ENCODE measurements at regions not wholly inside any gene's neighbourhood (a gene's known extent, or its start where the extent isn't known, plus 50 kb on each side); places are given as distances from the start of the nearest gene placed in this dataset.
A peak's percentile ranks its signal among the peaks of the same experiment; 100 is the strongest.

DNA sequence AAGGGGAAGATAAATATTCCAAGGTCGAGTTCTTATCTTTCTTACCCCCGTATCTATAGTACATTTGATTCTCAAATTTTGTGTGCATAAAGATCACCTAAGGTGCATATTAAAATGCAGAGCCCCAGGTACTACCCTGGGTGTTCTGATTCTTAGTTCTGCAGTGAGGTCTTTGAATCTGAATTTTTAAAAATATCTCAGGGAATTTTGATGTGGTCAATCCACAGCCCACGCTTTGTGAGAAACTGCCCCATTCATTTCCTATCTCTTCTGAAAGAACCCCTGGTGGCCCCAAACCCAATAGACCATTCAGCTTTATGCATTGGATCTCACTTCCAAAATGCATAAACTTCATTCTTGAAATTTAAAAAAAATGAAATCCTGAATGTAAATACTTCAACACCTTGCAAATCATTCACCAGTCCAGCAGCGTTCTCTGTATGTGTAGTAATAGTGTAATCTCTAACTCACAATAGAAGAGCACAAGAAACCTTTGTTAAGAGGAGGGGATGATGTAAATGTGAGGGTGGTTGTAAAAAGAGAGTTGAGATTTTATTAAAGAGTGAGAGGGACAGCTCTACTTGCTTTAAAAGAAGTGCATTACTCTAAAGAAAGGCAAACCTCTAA is 108.8 kb upstream of the ZP4 start:
- Histone ChIP-seq H4K20me1 (no peaks in the 10 kb centered on the region), H3K4me3 (no peak overlapping the region), H3K4me2 (no peak overlapping the region), H3K9me3 (0 out of 2 replicates have a peak, but pooled peaks cover 3% of the 10 kb centered on the region), H3K27ac (no peak overlapping the region), H3K36me3 (no peaks in the 10 kb centered on the region), H3K27me3 (no peaks in the 10 kb centered on the region), H3K4me1 (no peaks in the 10 kb centered on the region; the same call in 1 of the 2 replicates), H3K9ac (no peak overlapping the region)
- TF ChIP-seq Cebpa-rat (IDR thresholded peaks at IDR 0.05) = no peak

DNA sequence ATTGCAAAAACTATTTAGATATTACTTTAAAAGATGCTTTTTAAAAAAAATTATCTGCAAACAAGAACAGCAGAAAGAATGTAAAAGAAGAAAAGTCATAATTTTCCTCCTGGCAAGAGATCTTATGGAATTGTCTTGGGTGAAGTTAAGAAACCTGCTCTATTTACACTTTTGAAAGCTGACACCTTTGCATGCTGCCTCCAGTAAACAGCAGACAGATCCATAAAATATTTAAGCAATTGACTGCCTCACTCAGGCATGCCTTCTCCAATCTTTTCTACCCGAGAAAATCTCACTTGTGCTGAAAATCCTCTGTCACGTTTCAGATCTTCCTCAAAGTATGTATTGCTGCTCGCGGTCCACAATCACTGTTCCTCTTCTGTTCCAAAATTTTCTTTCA is 107.9 kb upstream of the ZP4 start:
- Histone ChIP-seq H3K4me3 (no peak overlapping the region), H4K20me1 (no peaks in the 10 kb centered on the region), H3K27ac (no peak overlapping the region), H3K4me2 (no peak overlapping the region), H3K4me1 (no peaks in the 10 kb centered on the region), H3K27me3 (no peaks in the 10 kb centered on the region), H3K9ac (no peak overlapping the region), H3K9me3 (0 out of 2 replicates have a peak, but pooled peaks cover 3% of the 10 kb centered on the region), H3K36me3 (no peaks in the 10 kb centered on the region)
- no peak for TF ChIP-seq Cebpa-rat (IDR thresholded peaks at IDR 0.05)

DNA sequence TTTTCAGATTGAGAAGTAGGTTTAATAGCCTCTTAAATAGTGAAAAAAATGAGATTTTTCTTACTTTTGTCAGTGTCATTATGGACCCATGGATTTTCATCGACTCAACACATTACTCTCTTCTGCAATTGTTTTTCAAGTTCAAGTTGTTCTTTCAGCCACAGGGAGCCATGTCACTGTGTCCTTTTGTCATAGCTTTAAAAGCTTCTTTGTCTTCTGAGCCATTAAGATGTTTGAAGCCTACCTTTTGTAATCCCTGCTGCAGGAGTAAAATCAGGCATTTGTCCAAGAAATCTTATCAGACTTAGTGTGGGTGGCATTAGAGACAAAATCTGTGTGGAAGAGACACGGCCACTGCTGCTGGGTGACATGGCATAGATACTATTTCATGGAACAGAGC is 92.8 kb upstream of the ZP4 start:
- H4K20me1 ChIP-seq = no peaks in the 10 kb centered on the region

DNA sequence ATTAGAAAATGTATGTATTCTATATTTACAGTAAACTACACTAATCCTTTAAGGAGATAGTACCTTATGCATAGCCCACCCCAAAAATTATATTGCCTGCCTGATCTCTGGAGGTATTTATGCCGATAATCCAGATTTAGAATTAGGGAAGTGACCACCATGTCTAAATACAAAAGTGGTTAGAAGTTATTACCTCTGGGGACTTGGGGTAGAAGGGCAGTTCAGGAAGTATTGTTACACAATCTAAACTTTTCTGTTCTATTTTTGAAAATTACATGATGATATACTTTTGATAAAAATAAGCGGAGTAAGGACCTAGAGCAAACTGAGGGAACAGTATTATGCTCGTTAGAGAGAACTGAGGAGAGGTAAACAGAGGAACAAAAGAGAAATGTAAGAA is 90.5 kb upstream of the ZP4 start:
- H3K36me3 ChIP-seq = no peaks in the 10 kb centered on the region
- no peaks in the 10 kb centered on the region for H3K27me3 ChIP-seq
- H3K9me3 ChIP-seq = no peaks in the 10 kb centered on the region

More for the DNA sequence above, 92.8 kb upstream of the ZP4 start:
- Histone ChIP-seq H3K4me2 (no peak overlapping the region), H3K9ac (no peak overlapping the region), H3K9me3 (no peaks in the 10 kb centered on the region), H3K36me3 (no peaks in the 10 kb centered on the region), H3K4me1 (peaks cover 24% of the 10 kb centered on the region), H3K27me3 (no peaks in the 10 kb centered on the region), H3K27ac (no peak overlapping the region), H3K4me3 (no peak overlapping the region)
- no peak for TF ChIP-seq Cebpa-rat (IDR thresholded peaks at IDR 0.05)

DNA sequence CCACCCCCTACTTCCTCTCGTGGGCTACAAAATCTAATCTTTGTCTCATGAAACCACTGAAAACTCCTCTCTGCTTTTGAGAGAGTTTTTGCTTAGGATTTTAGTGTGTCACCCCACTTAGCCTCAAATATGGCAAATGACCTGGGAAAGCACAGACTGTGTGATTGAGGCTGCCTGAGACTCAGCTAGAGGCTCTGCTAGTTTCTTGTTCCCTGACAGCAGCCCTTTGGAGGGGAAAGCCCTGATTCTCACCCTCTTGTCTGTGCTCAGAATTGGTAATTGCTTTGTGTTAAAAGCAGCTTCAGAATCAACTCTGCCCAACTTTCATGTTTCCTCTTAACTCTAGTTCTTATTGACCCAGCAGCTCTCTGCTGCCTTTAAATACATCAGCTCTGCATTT is 85.6 kb upstream of the ZP4 start:
- Histone ChIP-seq H3K9me3 (no peaks in the 10 kb centered on the region), H3K36me3 (no peaks in the 10 kb centered on the region), H3K4me3 (no peak overlapping the region)

More for the DNA sequence above, 90.5 kb upstream of the ZP4 start:
- Histone ChIP-seq H3K4me3 (peak overlapping the region; percentile 24), H3K27ac (peak overlapping the region; percentile 66), H3K4me2 (peak overlapping the region; percentile 74), H4K20me1 (no peaks in the 10 kb centered on the region), H3K9ac (no peak overlapping the region; the same call in 1 of the 2 replicates), H3K4me1 (peaks cover 24% of the 10 kb centered on the region)
- TF ChIP-seq Cebpa-rat (IDR thresholded peaks at IDR 0.05) = peak; percentile 21; the same call in 1 of the 2 replicates

DNA sequence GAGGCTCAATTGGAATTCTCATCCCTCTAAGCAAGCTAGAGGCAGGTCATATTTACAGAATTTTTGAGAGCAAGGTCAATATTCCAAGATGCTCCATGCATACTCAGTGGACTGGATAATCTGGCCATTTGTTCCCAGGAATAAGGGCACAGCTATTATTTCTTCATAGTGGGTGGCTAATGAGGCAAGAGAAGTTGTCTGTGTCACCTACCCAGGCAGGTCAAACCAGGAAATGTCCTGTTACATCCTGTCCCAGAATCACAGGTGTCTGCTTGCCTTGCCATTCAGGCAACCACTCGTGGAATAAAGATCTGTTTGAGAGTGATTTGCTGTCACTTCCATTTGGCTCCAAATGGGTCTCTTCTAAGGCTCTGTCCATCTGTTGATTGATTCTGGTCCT is 85.2 kb upstream of the ZP4 start:
- H3K4me3 ChIP-seq = no peak overlapping the region
- no peak overlapping the region for H3K9ac ChIP-seq
- no peak overlapping the region for H3K4me2 ChIP-seq
- no peaks in the 10 kb centered on the region for H3K9me3 ChIP-seq
- H3K27ac ChIP-seq = no peak overlapping the region
- no peak for TF ChIP-seq Cebpa-rat (IDR thresholded peaks at IDR 0.05)
- H3K4me1 ChIP-seq = peaks cover 28% of the 10 kb centered on the region
- no peaks in the 10 kb centered on the region for H4K20me1 ChIP-seq
- H3K27me3 ChIP-seq = no peaks in the 10 kb centered on the region
- H3K36me3 ChIP-seq = no peaks in the 10 kb centered on the region

More for the DNA sequence above, 85.6 kb upstream of the ZP4 start:
- Histone ChIP-seq H3K27me3 (no peaks in the 10 kb centered on the region), H3K27ac (no peak overlapping the region), H4K20me1 (no peaks in the 10 kb centered on the region), H3K9ac (no peak overlapping the region), H3K4me1 (peaks cover 28% of the 10 kb centered on the region), H3K4me2 (no peak overlapping the region)
- no peak for TF ChIP-seq Cebpa-rat (IDR thresholded peaks at IDR 0.05)

DNA sequence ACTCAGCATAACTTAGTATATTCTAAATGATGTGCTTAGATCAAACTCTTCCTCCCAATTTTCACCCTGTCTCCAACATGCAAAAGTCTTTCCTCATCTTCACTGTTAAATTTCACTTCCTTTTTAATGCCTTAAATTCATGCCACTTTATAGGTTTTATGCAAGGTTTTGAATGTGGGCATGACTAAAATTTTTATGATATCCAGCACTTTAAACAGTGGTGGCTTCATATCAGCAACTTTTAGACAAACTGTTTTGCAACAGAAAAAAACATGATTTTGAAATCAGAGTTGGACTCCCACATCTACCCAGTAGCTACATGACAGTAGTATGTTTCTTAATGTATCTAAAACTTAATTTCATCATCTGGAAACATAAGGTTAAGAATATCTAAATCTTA is 84.7 kb upstream of the ZP4 start:
- no peak overlapping the region for H3K27ac ChIP-seq
- no peaks in the 10 kb centered on the region for H3K36me3 ChIP-seq
- H3K4me2 ChIP-seq = no peak overlapping the region
- H3K27me3 ChIP-seq = no peaks in the 10 kb centered on the region
- H3K4me1 ChIP-seq = peaks cover 23% of the 10 kb centered on the region
- no peak overlapping the region for H3K4me3 ChIP-seq
- no peaks in the 10 kb centered on the region for H3K9me3 ChIP-seq
- no peak overlapping the region for H3K9ac ChIP-seq
- no peak for TF ChIP-seq Cebpa-rat (IDR thresholded peaks at IDR 0.05)
- no peaks in the 10 kb centered on the region for H4K20me1 ChIP-seq

DNA sequence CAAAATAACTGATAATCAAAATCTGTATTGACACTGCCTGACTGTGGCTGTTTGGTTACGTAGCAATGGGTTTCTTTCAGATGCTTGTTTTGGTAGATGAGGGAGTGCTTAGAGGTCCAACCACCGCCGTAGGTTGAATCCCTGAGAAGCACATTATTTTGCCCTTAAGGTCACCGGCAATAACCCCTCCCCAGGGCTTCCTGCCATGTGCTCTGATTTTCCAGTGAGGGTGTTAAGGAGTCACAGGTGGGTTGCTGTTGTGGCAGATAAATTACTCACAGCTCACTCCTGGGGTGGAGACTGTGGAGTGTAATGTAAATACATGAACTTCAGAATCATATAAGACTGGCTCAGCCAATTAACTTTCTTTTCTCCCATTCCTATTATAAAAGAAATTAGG is 81.5 kb upstream of the ZP4 start:
- H3K36me3 ChIP-seq = no peaks in the 10 kb centered on the region
- H3K9ac ChIP-seq = no peak overlapping the region
- no peak overlapping the region for H3K27ac ChIP-seq
- no peaks in the 10 kb centered on the region for H3K27me3 ChIP-seq
- H3K4me1 ChIP-seq = peaks cover 21% of the 10 kb centered on the region
- TF ChIP-seq Cebpa-rat (IDR thresholded peaks at IDR 0.05) = no peak
- H3K4me2 ChIP-seq = no peak overlapping the region
- H3K9me3 ChIP-seq = no peaks in the 10 kb centered on the region
- H4K20me1 ChIP-seq = no peaks in the 10 kb centered on the region
- H3K4me3 ChIP-seq = no peak overlapping the region

DNA sequence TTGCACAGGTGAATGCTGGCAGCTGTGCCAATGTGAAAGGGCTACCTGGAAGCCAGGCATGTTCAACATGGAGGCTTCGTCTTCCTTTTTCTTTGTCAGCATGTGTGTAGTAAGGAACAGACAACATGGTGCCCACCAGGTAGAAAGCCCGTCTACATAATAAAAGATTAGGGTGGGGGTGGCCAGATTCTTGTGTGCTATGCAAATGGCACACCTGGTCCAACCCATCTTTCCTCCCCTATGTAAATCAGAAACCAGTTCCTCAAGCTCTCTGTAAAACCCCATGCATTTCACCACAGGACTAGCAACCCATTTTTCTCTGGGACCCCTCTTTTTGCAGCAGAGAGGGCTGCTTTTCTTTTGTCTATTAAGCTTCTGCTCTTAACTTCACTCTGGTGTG is 72.3 kb upstream of the ZP4 start:
- H3K4me1 ChIP-seq = no peaks in the 10 kb centered on the region
- H3K27me3 ChIP-seq = no peaks in the 10 kb centered on the region
- H3K4me3 ChIP-seq = no peak overlapping the region
- H3K9ac ChIP-seq = no peak overlapping the region
- no peak overlapping the region for H3K4me2 ChIP-seq
- no peaks in the 10 kb centered on the region for H3K36me3 ChIP-seq
- H3K27ac ChIP-seq = no peak overlapping the region
- H3K9me3 ChIP-seq = no peaks in the 10 kb centered on the region
- no peaks in the 10 kb centered on the region for H4K20me1 ChIP-seq
- no peak for TF ChIP-seq Cebpa-rat (IDR thresholded peaks at IDR 0.05)

DNA sequence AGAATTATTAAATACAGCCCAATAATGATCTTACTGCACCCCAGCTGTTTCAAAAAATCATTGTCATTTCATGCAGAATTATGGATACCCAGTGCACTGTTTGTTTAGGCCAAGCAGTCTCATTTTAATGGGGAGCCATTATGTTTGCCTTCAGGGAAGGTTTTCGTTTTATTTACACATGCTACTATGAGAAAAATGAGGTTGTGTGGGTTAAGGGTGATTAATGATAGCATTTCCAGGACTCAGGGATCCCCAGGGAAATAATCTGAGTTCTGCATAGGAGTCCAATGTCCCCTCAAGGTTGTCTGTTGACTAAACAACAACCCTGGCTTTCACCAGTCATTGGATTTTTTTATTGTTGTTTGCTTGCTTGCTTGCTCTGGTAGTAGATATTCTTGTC is 71.0 kb upstream of the ZP4 start:
- Histone ChIP-seq H3K4me2 (no peak overlapping the region), H3K9ac (no peak overlapping the region), H3K36me3 (no peaks in the 10 kb centered on the region), H3K27ac (no peak overlapping the region), H4K20me1 (no peaks in the 10 kb centered on the region), H3K9me3 (no peaks in the 10 kb centered on the region), H3K4me1 (no peaks in the 10 kb centered on the region), H3K4me3 (no peak overlapping the region), H3K27me3 (no peaks in the 10 kb centered on the region)
- no peak for TF ChIP-seq Cebpa-rat (IDR thresholded peaks at IDR 0.05)

DNA sequence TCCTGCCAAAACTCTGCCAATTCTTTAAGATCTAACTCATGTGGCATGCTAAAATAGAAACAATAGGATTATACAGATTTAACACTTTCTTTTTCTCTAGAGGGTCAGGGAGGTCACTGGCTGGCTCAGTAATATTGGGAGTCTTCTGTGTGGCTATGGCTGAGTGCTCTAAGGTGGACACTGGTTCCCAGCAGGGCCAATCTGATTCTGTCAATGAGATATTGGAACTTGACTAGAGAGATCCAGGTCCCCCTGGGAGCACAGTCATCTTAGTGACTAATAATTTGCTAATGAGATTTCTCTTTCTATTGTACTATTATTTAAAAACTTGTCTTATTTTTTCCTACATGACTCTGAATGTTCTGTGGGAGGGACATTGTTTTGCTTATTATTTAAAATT is 69.1 kb upstream of the ZP4 start:
- Histone ChIP-seq H3K4me2 (no peak overlapping the region), H3K9me3 (no peaks in the 10 kb centered on the region), H3K36me3 (no peaks in the 10 kb centered on the region), H3K27ac (no peak overlapping the region), H3K9ac (no peak overlapping the region), H3K27me3 (no peaks in the 10 kb centered on the region), H3K4me1 (no peaks in the 10 kb centered on the region), H4K20me1 (no peaks in the 10 kb centered on the region), H3K4me3 (no peak overlapping the region)
- TF ChIP-seq Cebpa-rat (IDR thresholded peaks at IDR 0.05) = no peak

Measured in BLaER1 (cell line).